A549 (cell line): ENCODE measurements at regions not wholly inside any gene's neighbourhood (a gene's known extent, or its start where the extent isn't known, plus 50 kb on each side); places are given as distances from the start of the nearest gene placed in this dataset.

Experiments used
- CHD4 ChIP-seq: fragments of 200-600 bp; sonication (generic); IDR thresholded peaks from 2 replicates; pipeline ENCODE4 v1.6.1; 2016; ENCODE audit warnings: antibody characterized with exemption, mild to moderate bottlenecking, borderline replicate concordance
- MAZ ChIP-seq: fragments of 150-350 bp; IDR thresholded peaks from 2 replicates; pipeline ENCODE4 v1.6.1; 2014; ENCODE audit warnings: antibody characterized with exemption, low read depth, low read length, borderline replicate concordance
- NFE2L2 ChIP-seq: fragments of 150-350 bp; conservative IDR thresholded peaks from 2 replicates; pipeline ENCODE4 v1.6.1; 2014; ENCODE audit warnings: low read length
- POLR2A ChIP-seq: IDR thresholded peaks from 2 replicates; pipeline ENCODE4 v1.6.1; 2012; ENCODE audit warnings: mild to moderate bottlenecking, low read length
- TFCP2L1 ChIP-seq: fragments of 250-450 bp; sonication (Bioruptor Pico); IDR thresholded peaks from 2 replicates; pipeline ENCODE4 v1.5.0; 2021; ENCODE audit warnings: mild to moderate bottlenecking
- ZC3H11A ChIP-seq: fragments of 450-650 bp; IDR thresholded peaks from 2 replicates; pipeline ENCODE4 v1.6.1; 2014; ENCODE audit warnings: antibody characterized with exemption, mild to moderate bottlenecking
- TF ChIP-seq, protein P1 (sequence below): fragments of 200-600 bp; sonication (generic); IDR thresholded peaks from 2 replicates; pipeline ENCODE4 v1.6.1; 2016; ENCODE audit warnings: antibody characterized with exemption, mild to moderate bottlenecking, moderate library complexity
- TF ChIP-seq, protein P2 (sequence below): fragments of >200 bp; sonication (Bioruptor Twin); formaldehyde crosslinking; IDR thresholded peaks from 3 replicates; pipeline ENCODE4 v1.5.1; 2016
- TF ChIP-seq, protein P3 (sequence below): IDR thresholded peaks from 2 replicates; pipeline ENCODE4 v1.6.1; 2012

DNA sequence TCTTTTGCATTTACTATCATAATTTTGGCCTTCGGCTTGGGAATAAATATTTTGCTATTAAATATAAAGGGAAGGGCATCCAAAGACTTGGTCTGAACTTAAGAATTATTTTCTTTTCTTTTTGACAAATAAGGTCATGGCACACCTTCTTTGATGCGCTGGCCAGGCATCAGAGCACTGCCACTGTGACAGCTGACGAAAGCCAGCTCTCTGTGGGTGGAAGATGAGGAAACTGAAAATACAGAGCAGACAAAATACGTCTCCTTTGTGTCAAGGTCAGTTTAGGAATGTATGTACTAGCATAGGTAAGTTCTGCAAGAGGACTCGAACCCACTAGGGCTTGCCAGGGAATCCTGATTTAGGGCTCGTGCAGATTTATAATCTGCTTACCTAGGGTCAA is 155.9 kb upstream of the MEIS1 start:
- TF ChIP-seq, protein P1, sequence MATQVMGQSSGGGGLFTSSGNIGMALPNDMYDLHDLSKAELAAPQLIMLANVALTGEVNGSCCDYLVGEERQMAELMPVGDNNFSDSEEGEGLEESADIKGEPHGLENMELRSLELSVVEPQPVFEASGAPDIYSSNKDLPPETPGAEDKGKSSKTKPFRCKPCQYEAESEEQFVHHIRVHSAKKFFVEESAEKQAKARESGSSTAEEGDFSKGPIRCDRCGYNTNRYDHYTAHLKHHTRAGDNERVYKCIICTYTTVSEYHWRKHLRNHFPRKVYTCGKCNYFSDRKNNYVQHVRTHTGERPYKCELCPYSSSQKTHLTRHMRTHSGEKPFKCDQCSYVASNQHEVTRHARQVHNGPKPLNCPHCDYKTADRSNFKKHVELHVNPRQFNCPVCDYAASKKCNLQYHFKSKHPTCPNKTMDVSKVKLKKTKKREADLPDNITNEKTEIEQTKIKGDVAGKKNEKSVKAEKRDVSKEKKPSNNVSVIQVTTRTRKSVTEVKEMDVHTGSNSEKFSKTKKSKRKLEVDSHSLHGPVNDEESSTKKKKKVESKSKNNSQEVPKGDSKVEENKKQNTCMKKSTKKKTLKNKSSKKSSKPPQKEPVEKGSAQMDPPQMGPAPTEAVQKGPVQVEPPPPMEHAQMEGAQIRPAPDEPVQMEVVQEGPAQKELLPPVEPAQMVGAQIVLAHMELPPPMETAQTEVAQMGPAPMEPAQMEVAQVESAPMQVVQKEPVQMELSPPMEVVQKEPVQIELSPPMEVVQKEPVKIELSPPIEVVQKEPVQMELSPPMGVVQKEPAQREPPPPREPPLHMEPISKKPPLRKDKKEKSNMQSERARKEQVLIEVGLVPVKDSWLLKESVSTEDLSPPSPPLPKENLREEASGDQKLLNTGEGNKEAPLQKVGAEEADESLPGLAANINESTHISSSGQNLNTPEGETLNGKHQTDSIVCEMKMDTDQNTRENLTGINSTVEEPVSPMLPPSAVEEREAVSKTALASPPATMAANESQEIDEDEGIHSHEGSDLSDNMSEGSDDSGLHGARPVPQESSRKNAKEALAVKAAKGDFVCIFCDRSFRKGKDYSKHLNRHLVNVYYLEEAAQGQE: no peak
- TF ChIP-seq CHD4 (no peak), ZC3H11A (no peak), POLR2A (no peak), NFE2L2 (no peak), TFCP2L1 (CRISPR knock-in tag) (no peak), MAZ (no peak)
- TF ChIP-seq, protein P2, sequence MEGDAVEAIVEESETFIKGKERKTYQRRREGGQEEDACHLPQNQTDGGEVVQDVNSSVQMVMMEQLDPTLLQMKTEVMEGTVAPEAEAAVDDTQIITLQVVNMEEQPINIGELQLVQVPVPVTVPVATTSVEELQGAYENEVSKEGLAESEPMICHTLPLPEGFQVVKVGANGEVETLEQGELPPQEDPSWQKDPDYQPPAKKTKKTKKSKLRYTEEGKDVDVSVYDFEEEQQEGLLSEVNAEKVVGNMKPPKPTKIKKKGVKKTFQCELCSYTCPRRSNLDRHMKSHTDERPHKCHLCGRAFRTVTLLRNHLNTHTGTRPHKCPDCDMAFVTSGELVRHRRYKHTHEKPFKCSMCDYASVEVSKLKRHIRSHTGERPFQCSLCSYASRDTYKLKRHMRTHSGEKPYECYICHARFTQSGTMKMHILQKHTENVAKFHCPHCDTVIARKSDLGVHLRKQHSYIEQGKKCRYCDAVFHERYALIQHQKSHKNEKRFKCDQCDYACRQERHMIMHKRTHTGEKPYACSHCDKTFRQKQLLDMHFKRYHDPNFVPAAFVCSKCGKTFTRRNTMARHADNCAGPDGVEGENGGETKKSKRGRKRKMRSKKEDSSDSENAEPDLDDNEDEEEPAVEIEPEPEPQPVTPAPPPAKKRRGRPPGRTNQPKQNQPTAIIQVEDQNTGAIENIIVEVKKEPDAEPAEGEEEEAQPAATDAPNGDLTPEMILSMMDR: no peak
- TF ChIP-seq, protein P3, sequence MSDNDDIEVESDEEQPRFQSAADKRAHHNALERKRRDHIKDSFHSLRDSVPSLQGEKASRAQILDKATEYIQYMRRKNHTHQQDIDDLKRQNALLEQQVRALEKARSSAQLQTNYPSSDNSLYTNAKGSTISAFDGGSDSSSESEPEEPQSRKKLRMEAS: no peak
